GM23338 (cell line): ENCODE measurements at regions not wholly inside any gene's neighbourhood (a gene's known extent, or its start where the extent isn't known, plus 50 kb on each side); places are given as distances from the start of the nearest gene placed in this dataset.

Experiments
- CTCF ChIP-seq, 2 experiments: fragments of 200-600 bp in 1 of 2; sonication (generic) in 1 of 2; conservative IDR thresholded peaks; 2 replicates each; pipeline versions ENCODE4 v1.5.1 to v1.6.1; 2016 to 2017; ENCODE audit warnings: antibody characterized with exemption in 2 of 2, low read depth in 2 of 2, mild to moderate bottlenecking in 2 of 2, moderate library complexity in 1 of 2
- EZH2 ChIP-seq: fragments of 200-600 bp; sonication (generic); IDR thresholded peaks from one replicate; pipeline ENCODE4 v1.8.0; 2017; ENCODE audit warnings: antibody characterized with exemption, mild to moderate bottlenecking, low read depth; ENCODE audit not compliant: unreplicated experiment
- EZH2phosphoT487 ChIP-seq: fragments of 200-600 bp; sonication (generic); IDR thresholded peaks from one replicate; pipeline ENCODE4 v1.8.1; 2018; ENCODE audit warnings: antibody characterized with exemption; ENCODE audit not compliant: unreplicated experiment
- JUNB ChIP-seq: IDR thresholded peaks from one replicate; pipeline ENCODE4 v1.6.1; 2016; ENCODE audit warnings: antibody characterized with exemption; ENCODE audit not compliant: unreplicated experiment
- POLR2AphosphoS5 ChIP-seq: IDR thresholded peaks from 2 replicates; pipeline ENCODE4 v1.6.1; 2016; ENCODE audit warnings: antibody characterized with exemption, low read depth
- ZNF114 ChIP-seq: fragments of 250-450 bp; sonication (Bioruptor Pico); IDR thresholded peaks from 2 replicates; pipeline ENCODE4 v1.5.0; 2020; ENCODE audit warnings: mild to moderate bottlenecking, moderate library complexity

GRCh38 chrX:117771384-117771783, 345.2 kb downstream of the KLHL13 start:
- no peak for TF ChIP-seq CTCF (conservative IDR thresholded peaks at IDR 0.05; ENCODE audit: low read depth in 2 of 2)
- no peak for TF ChIP-seq POLR2AphosphoS5
- TF ChIP-seq EZH2: no peak
- TF ChIP-seq EZH2phosphoT487: no peak
- TF ChIP-seq JUNB: no peak
- no peak for TF ChIP-seq ZNF114 (CRISPR knock-in tag)
